ENCODE measurements at regions not wholly inside any gene's neighbourhood (a gene's known extent, or its start where the extent isn't known, plus 50 kb on each side); places are given as distances from the start of the nearest gene placed in this dataset.

GRCh38 chr6:119446115-119446554, 96.6 kb upstream of the MAN1A1 start:
- DNase-seq (ENCODE audit: low spot score): peak; percentile 20
- TF ChIP-seq CTCF (conservative IDR thresholded peaks at IDR 0.05; ENCODE audit: low read depth): no peak
- ChIA-PET CTCF (no interaction called here), POLR2A (ENCODE audit: low non-redundant PET) (no interaction called here)
- H3K27ac ChIP-seq: no peak overlapping the region

GRCh38 chr6:119445666-119446065, 96.1 kb upstream of the MAN1A1 start:
- no peak for DNase-seq (ENCODE audit: low spot score)
- TF ChIP-seq CTCF (conservative IDR thresholded peaks at IDR 0.05; ENCODE audit: low read depth): no peak
- no peak overlapping the region for H3K27ac ChIP-seq
- POLR2A ChIA-PET (ENCODE audit: low non-redundant PET): no interaction called here
- CTCF ChIA-PET: no interaction called here

GRCh38 chr6:119444642-119445557, 95.3 kb upstream of the MAN1A1 start:
- TF ChIP-seq CTCF (conservative IDR thresholded peaks at IDR 0.05; ENCODE audit: low read depth): no peak

GRCh38 chr6:119443993-119444641, 94.6 kb upstream of the MAN1A1 start:
- TF ChIP-seq CTCF (conservative IDR thresholded peaks at IDR 0.05; ENCODE audit: low read depth): no peak
- no peak for DNase-seq (ENCODE audit: low spot score)
- H3K27ac ChIP-seq: no peak overlapping the region
- CTCF ChIA-PET: interaction anchor here (0.7 kb wide), 1 partner anchor 78 kb away, joined by 3 read pairs; no protein-coding TSS in a partner anchor
- POLR2A ChIA-PET (ENCODE audit: low non-redundant PET): no interaction called here

More at GRCh38 chr6:119444642-119445557, 95.3 kb upstream of the MAN1A1 start:
- no peak overlapping the region for H3K27ac ChIP-seq
- DNase-seq (ENCODE audit: low spot score): no peak
- CTCF ChIA-PET: interaction anchor here (0.7 kb wide), 1 partner anchor 77 kb away, joined by 3 read pairs; no protein-coding TSS in a partner anchor
- POLR2A ChIA-PET (ENCODE audit: low non-redundant PET): no interaction called here

GRCh38 chr6:119442776-119443184, 93.2 kb upstream of the MAN1A1 start:
- no peak overlapping the region for H3K27ac ChIP-seq
- TF ChIP-seq CTCF (conservative IDR thresholded peaks at IDR 0.05; ENCODE audit: low read depth): no peak
- DNase-seq (ENCODE audit: low spot score): no peak
- CTCF ChIA-PET: interaction anchor here (0.8 kb wide), 1 partner anchor 923 kb away, joined by 3 read pairs; no protein-coding TSS in a partner anchor
- POLR2A ChIA-PET (ENCODE audit: low non-redundant PET): no interaction called here

- CTCF ChIA-PET: no interaction called here
- POLR2A ChIA-PET (ENCODE audit: low non-redundant PET): no interaction called here
- H3K27ac ChIP-seq: no peak overlapping the region
- TF ChIP-seq CTCF (conservative IDR thresholded peaks at IDR 0.05; ENCODE audit: low read depth): no peak
- no peak for DNase-seq (ENCODE audit: low spot score)
These were observed 91.4 kb upstream of the MAN1A1 start for GRCh38 chr6:119440953-119441352.
